ENCODE measurements at regions not wholly inside any gene's neighbourhood (a gene's known extent, or its start where the extent isn't known, plus 50 kb on each side); places are given as distances from the start of the nearest gene placed in this dataset.

DNA sequence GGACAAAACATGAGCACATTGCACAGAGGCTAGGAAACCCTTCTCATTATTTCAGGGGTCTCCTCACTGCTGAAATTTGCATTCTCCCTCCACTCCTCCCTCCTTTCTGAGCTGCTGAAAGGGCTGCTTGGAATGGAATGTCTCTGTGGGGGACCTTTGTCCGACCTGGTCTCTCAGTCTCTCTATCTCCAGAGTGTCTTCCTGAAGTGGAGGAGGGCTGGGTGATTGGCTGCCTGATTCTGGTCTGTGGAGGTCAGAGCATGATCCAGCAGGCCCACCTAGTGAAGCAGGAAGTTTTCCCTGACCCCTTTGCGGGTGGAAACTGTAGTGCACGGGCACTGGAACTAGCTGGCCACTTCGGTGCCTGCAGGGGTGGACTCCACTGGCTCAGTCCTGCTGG lies 560.5 kb upstream of the HS6ST1 start (continued):
- TF ChIP-seq, protein P1, sequence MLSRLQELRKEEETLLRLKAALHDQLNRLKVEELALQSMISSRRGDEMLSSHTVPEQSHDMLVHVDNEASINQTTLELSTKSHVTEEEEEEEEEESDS (CRISPR knock-in tag; IDR thresholded peaks at IDR 0.05; ENCODE audit: borderline replicate concordance) = no peak
- TF ChIP-seq, protein P2, sequence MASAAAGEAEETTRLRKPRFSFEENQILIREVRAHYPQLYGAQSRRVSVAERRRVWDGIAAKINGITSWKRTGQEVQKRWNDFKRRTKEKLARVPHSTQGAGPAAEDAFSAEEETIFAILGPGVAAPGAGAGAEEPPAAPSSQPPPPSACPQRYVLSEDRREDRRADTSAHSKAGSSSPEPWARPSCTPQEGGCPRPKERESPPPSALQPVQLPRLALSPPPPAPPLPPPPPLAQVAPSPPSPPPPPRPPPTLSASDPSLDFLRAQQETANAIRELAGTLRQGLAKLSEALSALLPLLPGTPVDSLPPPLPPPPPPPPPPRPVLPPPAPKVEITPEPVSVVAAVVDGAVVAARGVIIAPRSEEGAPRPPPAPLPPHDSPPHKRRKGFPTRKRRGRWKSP (CRISPR knock-in tag; IDR thresholded peaks at IDR 0.05) = no peak
- TF ChIP-seq ZNF17 (CRISPR knock-in tag; IDR thresholded peaks at IDR 0.05) (no peak), KMT2A (CRISPR knock-in tag; IDR thresholded peaks at IDR 0.05) (no peak), AKAP8 (CRISPR knock-in tag; IDR thresholded peaks at IDR 0.05) (no peak), NR2F1 (CRISPR knock-in tag; IDR thresholded peaks at IDR 0.05) (no peak), FOSL2 (CRISPR knock-in tag; IDR thresholded peaks at IDR 0.05) (no peak)
- TF ChIP-seq, protein P3, sequence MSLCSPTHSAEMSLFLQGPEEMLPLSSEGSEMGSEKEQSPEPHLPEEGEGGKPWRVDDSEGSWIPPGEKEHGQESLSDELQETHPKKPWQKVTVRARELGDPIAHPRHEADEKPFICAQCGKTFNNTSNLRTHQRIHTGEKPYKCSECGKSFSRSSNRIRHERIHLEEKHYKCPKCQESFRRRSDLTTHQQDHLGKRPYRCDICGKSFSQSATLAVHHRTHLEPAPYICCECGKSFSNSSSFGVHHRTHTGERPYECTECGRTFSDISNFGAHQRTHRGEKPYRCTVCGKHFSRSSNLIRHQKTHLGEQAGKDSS (CRISPR knock-in tag; IDR thresholded peaks at IDR 0.05; ENCODE audit: borderline replicate concordance, low read depth) = no peak
- TF ChIP-seq, protein P4, sequence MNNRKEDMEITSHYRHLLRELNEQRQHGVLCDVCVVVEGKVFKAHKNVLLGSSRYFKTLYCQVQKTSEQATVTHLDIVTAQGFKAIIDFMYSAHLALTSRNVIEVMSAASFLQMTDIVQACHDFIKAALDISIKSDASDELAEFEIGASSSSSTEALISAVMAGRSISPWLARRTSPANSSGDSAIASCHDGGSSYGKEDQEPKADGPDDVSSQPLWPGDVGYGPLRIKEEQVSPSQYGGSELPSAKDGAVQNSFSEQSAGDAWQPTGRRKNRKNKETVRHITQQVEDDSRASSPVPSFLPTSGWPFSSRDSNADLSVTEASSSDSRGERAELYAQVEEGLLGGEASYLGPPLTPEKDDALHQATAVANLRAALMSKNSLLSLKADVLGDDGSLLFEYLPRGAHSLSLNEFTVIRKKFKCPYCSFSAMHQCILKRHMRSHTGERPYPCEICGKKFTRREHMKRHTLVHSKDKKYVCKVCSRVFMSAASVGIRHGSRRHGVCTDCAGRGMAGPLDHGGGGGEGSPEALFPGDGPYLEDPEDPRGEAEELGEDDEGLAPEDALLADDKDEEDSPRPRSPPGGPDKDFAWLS (CRISPR knock-in tag; IDR thresholded peaks at IDR 0.05; ENCODE audit: borderline replicate concordance) = no peak

DNA sequence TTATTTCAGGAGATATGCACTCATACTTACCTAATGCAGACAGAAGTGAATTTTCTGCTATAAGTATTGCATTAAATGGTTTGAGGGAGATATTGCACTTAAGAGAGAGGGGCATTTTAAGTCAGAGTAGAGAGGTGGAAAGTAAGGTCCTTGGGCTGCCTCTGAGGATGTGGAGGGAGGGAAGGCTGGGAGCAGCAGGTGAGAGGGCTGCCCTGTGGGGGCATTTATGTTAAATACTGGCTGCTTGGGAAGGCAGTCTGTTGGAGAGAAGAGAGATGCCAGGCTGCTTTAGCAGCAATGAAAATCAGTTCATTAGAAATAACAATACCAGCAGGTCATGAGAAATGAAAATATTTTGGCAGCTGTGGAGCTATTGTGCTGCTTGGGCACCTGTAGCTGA lies 576.2 kb upstream of the HS6ST1 start:
- POLR2A ChIA-PET = no interaction called here
- no peak overlapping the region for H2AFZ ChIP-seq (ENCODE audit: low read length)
- DNase-seq (ENCODE audit: low spot score) (no peak), FAIRE-seq (no peak), ATAC-seq (no peak)
- BruUV-seq (replicated peaks) = no TSS peak
- no peaks in the 10 kb centered on the region for H4K20me1 ChIP-seq (ENCODE audit: insufficient read depth, low read length)
- no peaks in the 10 kb centered on the region; a peak in 1 of 5 replicates for H3K27me3 ChIP-seq (ENCODE audit: control insufficient read depth in 1 of 2, insufficient read depth in 2 of 2, low read length in 2 of 2)
- no peaks in the 10 kb centered on the region for H3K36me3 ChIP-seq (replicated peaks in 1 of 2; ENCODE audit: control insufficient read depth in 1 of 2, insufficient read depth in 2 of 2, low read length in 2 of 2)
- CTCF ChIA-PET (ENCODE audit: low intra/inter-chr PET ratio, low total read pairs) = no interaction called here
- H3K27ac ChIP-seq (ENCODE audit: extremely low read length, insufficient read depth, low read length) = no peak overlapping the region
- no peak overlapping the region for H3K4me2 ChIP-seq (ENCODE audit: low read depth, low read length)
- H3K4me1 ChIP-seq (ENCODE audit: insufficient read depth, low read length) = no peaks in the 10 kb centered on the region
- no peak overlapping the region for H3K4me3 ChIP-seq (replicated peaks in 1 of 3; ENCODE audit: insufficient read depth in 1 of 3, low read depth in 2 of 3, low read length in 3 of 3)
- no peaks in the 10 kb centered on the region for H3K9me3 ChIP-seq (ENCODE audit: low read length)
- TF ChIP-seq HOXA3 (CRISPR knock-in tag; IDR thresholded peaks at IDR 0.05) (no peak), FOXO1 (CRISPR knock-in tag; IDR thresholded peaks at IDR 0.05) (no peak), PHF20 (CRISPR knock-in tag; IDR thresholded peaks at IDR 0.05) (no peak), TAF15 (IDR thresholded peaks at IDR 0.05; ENCODE audit: low read depth, low read length, poor library complexity, severe bottlenecking) (no peak), TBX3 (IDR thresholded peaks at IDR 0.05; ENCODE audit: borderline replicate concordance) (no peak), MEF2D (CRISPR knock-in tag; IDR thresholded peaks at IDR 0.05) (no peak), MIER2 (CRISPR knock-in tag; IDR thresholded peaks at IDR 0.05) (no peak)
- TF ChIP-seq, protein P5, sequence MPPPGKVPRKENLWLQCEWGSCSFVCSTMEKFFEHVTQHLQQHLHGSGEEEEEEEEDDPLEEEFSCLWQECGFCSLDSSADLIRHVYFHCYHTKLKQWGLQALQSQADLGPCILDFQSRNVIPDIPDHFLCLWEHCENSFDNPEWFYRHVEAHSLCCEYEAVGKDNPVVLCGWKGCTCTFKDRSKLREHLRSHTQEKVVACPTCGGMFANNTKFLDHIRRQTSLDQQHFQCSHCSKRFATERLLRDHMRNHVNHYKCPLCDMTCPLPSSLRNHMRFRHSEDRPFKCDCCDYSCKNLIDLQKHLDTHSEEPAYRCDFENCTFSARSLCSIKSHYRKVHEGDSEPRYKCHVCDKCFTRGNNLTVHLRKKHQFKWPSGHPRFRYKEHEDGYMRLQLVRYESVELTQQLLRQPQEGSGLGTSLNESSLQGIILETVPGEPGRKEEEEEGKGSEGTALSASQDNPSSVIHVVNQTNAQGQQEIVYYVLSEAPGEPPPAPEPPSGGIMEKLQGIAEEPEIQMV (CRISPR knock-in tag; IDR thresholded peaks at IDR 0.05; ENCODE audit: low read depth) = no peak
- in situ Hi-C loops (cut with HindIII; ENCODE audit: extremely low pct_ligation_motif_present, low pct_unique_long_range_greater_than_20kb) = no loop called here
- H3K79me2 ChIP-seq (ENCODE audit: insufficient read depth, low read length) = no peaks in the 10 kb centered on the region
- intact Hi-C loops (cut with micrococcal nuclease; ENCODE audit: unreplicated experiment) = no loop called here
- H3K9ac ChIP-seq (ENCODE audit: insufficient read depth, low read depth, low read length) = no peak overlapping the region
